CD14-positive monocyte (primary cell): ENCODE measurements at regions not wholly inside any gene's neighbourhood (a gene's known extent, or its start where the extent isn't known, plus 50 kb on each side); places are given as distances from the start of the nearest gene placed in this dataset.

Experiments used
- DNase-seq, 3 donors: peaks; one replicate each; pipeline ENCODE4 v3.0.0-alpha.2; 2011 to 2022
- H2AFZ ChIP-seq: 2 replicates; pipeline ENCODE4 v1.6.0; 2012; ENCODE audit warnings: mild to moderate bottlenecking, low read depth, low read length, inconsistent platforms; ENCODE audit not compliant: insufficient read depth, poor library complexity, severe bottlenecking
- H3K27ac ChIP-seq, 2 donors: 1 replicate in 1 of 2; 2 replicates in 1 of 2; pipeline ENCODE4 v1.5.1; 2012 to 2013; ENCODE audit warnings: low read length in 2 of 2, control low read depth in 1 of 2, inconsistent platforms in 1 of 2, low read depth in 1 of 2, mild to moderate bottlenecking in 1 of 2
- H3K27me3 ChIP-seq, 2 donors: one replicate each; pipeline versions ENCODE4 v1.6.0 to v1.6.1; 2011 to 2013; ENCODE audit warnings: low read length in 2 of 2; ENCODE audit not compliant: control insufficient read depth in 2 of 2, insufficient read depth in 2 of 2
- H3K36me3 ChIP-seq, 2 donors: replicated peaks in 1 of 2; 1 replicate in 1 of 2; 2 replicates in 1 of 2; pipeline versions ENCODE4 v1.5.1 to v1.6.1; 2012 to 2013; ENCODE audit warnings: low read length in 2 of 2, control low read depth in 1 of 2, inconsistent platforms in 1 of 2, mild to moderate bottlenecking in 1 of 2; ENCODE audit not compliant: insufficient read depth in 2 of 2, control insufficient read depth in 1 of 2
- H3K4me1 ChIP-seq, 2 donors: 1 replicate in 1 of 2; 2 replicates in 1 of 2; pipeline versions ENCODE4 v1.5.1 to v1.6.1; 2012 to 2013; ENCODE audit warnings: low read length in 2 of 2, control low read depth in 1 of 2, inconsistent platforms in 1 of 2, mild to moderate bottlenecking in 1 of 2, moderate library complexity in 1 of 2; ENCODE audit not compliant: insufficient read depth in 2 of 2, control insufficient read depth in 1 of 2
- H3K4me2 ChIP-seq: replicated peaks from 2 replicates; pipeline ENCODE3; 2012; ENCODE audit warnings: low read length, moderate library complexity, mild to moderate bottlenecking; ENCODE audit not compliant: poor library complexity, severe bottlenecking; ENCODE audit errors: extremely low read depth
- H3K4me3 ChIP-seq, 3 experiments: fragments of 200-600 bp in 1 of 3; sonication (generic) in 1 of 3; replicated peaks in 1 of 3; 1 replicate in 2 of 3; 2 replicates in 1 of 3; pipeline ENCODE4 v1.5.1; 2011 to 2013; ENCODE audit warnings: low read length in 3 of 3, mild to moderate bottlenecking in 3 of 3, control low read depth in 2 of 3, low read depth in 2 of 3, inconsistent platforms in 1 of 3, moderate library complexity in 1 of 3
- H3K79me2 ChIP-seq: 2 replicates; pipeline ENCODE4 v1.6.0; 2012; ENCODE audit warnings: mild to moderate bottlenecking, control low read depth, inconsistent platforms, low read length, moderate library complexity; ENCODE audit not compliant: insufficient read depth
- H3K9ac ChIP-seq: 2 replicates; pipeline ENCODE4 v1.6.0; 2017; ENCODE audit warnings: low read length, mild to moderate bottlenecking; ENCODE audit not compliant: insufficient read depth, poor library complexity, severe bottlenecking
- H3K9me3 ChIP-seq, 2 donors: replicated peaks in 1 of 2; 1 replicate in 1 of 2; 2 replicates in 1 of 2; pipeline versions ENCODE4 v1.5.1 to v1.6.1; 2012 to 2013; ENCODE audit warnings: low read length in 2 of 2, control low read depth in 1 of 2; ENCODE audit not compliant: control insufficient read depth in 1 of 2, insufficient read depth in 1 of 2
- H4K20me1 ChIP-seq: 2 replicates; pipeline ENCODE4 v1.6.0; 2012; ENCODE audit warnings: mild to moderate bottlenecking, low read length, control low read depth, moderate library complexity; ENCODE audit not compliant: insufficient read depth
- H3K27ac Mint-ChIP-seq, 7 donors: one replicate each; pipeline ENCODE4 v1.8.0; 2020; ENCODE audit warnings: mild to moderate bottlenecking in 7 of 7, mixed read lengths in 7 of 7, moderate library complexity in 6 of 7, inconsistent platforms in 2 of 7
- H3K27me3 Mint-ChIP-seq, 3 donors: one replicate each; pipeline ENCODE4 v1.8.0; 2021 to 2022; ENCODE audit warnings: low read depth in 3 of 3, mild to moderate bottlenecking in 3 of 3, mixed read lengths in 3 of 3, moderate library complexity in 3 of 3, inconsistent platforms in 1 of 3
- H3K36me3 Mint-ChIP-seq, 2 donors: one replicate each; pipeline ENCODE4 v1.8.0; 2020; ENCODE audit warnings: mixed read lengths in 2 of 2, inconsistent platforms in 1 of 2, mild to moderate bottlenecking in 1 of 2
- H3K4me1 Mint-ChIP-seq: one replicate; pipeline ENCODE4 v1.8.0; 2020; ENCODE audit warnings: mild to moderate bottlenecking, mixed read lengths
- H3K4me3 Mint-ChIP-seq, 2 donors: one replicate each; pipeline ENCODE4 v1.8.0; 2020; ENCODE audit warnings: mild to moderate bottlenecking in 2 of 2, mixed read lengths in 2 of 2, moderate library complexity in 1 of 2
- H3K9me3 Mint-ChIP-seq, 7 donors: one replicate each; pipeline ENCODE4 v1.8.0; 2020 to 2022; ENCODE audit warnings: mixed read lengths in 7 of 7, mild to moderate bottlenecking in 6 of 7, moderate library complexity in 6 of 7, inconsistent platforms in 2 of 7
- CTCF ChIP-seq: fragments of 200-600 bp; IDR thresholded peaks from one replicate; pipeline ENCODE4 v1.8.0; 2022; ENCODE audit warnings: antibody characterized with exemption, mild to moderate bottlenecking
- WGBS: methylation state at CpG from one replicate; pipeline ENCODE4 v1.1.5; 2013; ENCODE audit warnings: missing lambda C conversion rate; ENCODE audit not compliant: insufficient coverage; 5-methylcytosine and 5-hydroxymethylcytosine counted together
- intact Hi-C, 2 donors: fragments of 100-400 bp; cut with micrococcal nuclease; formaldehyde crosslinking; loops; one replicate each; pipeline versions ENCODE4 v1.15.0 to v1.15.1; 2023

GRCh38 chr18:59751186-59751585, 54.0 kb upstream of the CCBE1 start:
- intact Hi-C loops, result no loop called here
- no peak for DNase-seq
- no peaks in the 10 kb centered on the region for H3K27me3 ChIP-seq
- no peak overlapping the region for H3K4me3 ChIP-seq
- TF ChIP-seq CTCF, result no peak
- H3K36me3 ChIP-seq, result no peaks in the 10 kb centered on the region
- peaks cover 0 to 3% of the 10 kb centered on the region in 2 donors for H3K9me3 ChIP-seq
- Mint-ChIP-seq H3K9me3 (peaks cover 0 to 8% (median 2%) of the 10 kb centered on the region in 7 donors), H3K4me1 (no peaks in the 10 kb centered on the region), H3K27ac (no peak overlapping the region), H3K36me3 (no peaks in the 10 kb centered on the region), H3K27me3 (peaks cover 2 to 5% (median 5%) of the 10 kb centered on the region in 3 donors), H3K4me3 (no peak overlapping the region)
- no peak overlapping the region for H2AFZ ChIP-seq
- no peaks in the 10 kb centered on the region for H3K4me1 ChIP-seq
- no peak overlapping the region for H3K9ac ChIP-seq
- H3K27ac ChIP-seq, result no peak overlapping the region
- H4K20me1 ChIP-seq, result no peaks in the 10 kb centered on the region
- no peaks in the 10 kb centered on the region for H3K79me2 ChIP-seq
- H3K4me2 ChIP-seq, result no peak overlapping the region

- Histone ChIP-seq H3K4me3 (no peak overlapping the region), H3K4me2 (no peak overlapping the region), H2AFZ (no peak overlapping the region), H3K27me3 (no peaks in the 10 kb centered on the region), H3K4me1 (no peaks in the 10 kb centered on the region), H3K36me3 (no peaks in the 10 kb centered on the region), H4K20me1 (no peaks in the 10 kb centered on the region), H3K9me3 (no peaks in the 10 kb centered on the region), H3K27ac (no peak overlapping the region), H3K9ac (no peak overlapping the region), H3K79me2 (no peaks in the 10 kb centered on the region)
- H3K27ac Mint-ChIP-seq, result no peak overlapping the region
- no peaks in the 10 kb centered on the region for H3K4me1 Mint-ChIP-seq
- peaks cover 2 to 5% (median 2%) of the 10 kb centered on the region in 3 donors for H3K27me3 Mint-ChIP-seq
- no peak for DNase-seq
- intact Hi-C loops, result no loop called here
- H3K4me3 Mint-ChIP-seq, result no peak overlapping the region
- WGBS, result no CpG with 5 or more reads among the region's 2 CpGs
- TF ChIP-seq CTCF, result no peak
- H3K9me3 Mint-ChIP-seq, result peaks cover 0 to 5% (median 0%) of the 10 kb centered on the region in 7 donors
- H3K36me3 Mint-ChIP-seq, result no peaks in the 10 kb centered on the region
Measured at GRCh38 chr18:59748628-59749360, 51.6 kb upstream of the CCBE1 start.
